ENCODE measurements at regions not wholly inside any gene's neighbourhood (a gene's known extent, or its start where the extent isn't known, plus 50 kb on each side); places are given as distances from the start of the nearest gene placed in this dataset.

DNA sequence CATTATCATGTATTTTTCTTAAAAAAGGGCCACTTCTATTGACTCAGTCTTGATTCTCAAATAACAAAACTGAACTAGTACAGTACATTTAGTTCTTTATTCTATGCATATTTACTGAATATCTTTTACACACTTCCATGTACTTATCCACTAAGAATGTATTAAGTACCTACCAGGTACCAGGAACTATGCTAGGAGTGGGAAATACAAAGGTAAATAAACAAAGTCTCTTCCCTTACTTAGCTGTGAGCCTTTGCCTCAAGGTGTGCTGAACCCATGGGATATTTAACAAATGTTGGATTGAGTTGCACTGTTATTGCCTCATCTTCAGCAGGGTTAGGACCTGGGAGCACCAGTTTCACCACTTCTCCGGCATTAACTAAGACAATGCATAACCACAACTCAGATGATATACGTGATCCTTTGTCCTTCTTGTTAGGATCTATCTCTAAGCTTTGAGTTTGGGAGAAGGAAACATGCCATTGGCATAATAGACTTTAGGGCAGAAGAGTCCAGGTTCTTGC, 533.9 kb downstream of the TFAP2B start:
- WGBS (ENCODE audit: insufficient coverage), result no CpG with 5 or more reads among the region's 2 CpGs
- Histone ChIP-seq H3K27ac (ENCODE audit: low read length) (no peak overlapping the region), H3K27me3 (ENCODE audit: control insufficient read depth, insufficient read depth, low read length) (no peaks in the 10 kb centered on the region), H3K4me1 (ENCODE audit: control insufficient read depth, insufficient read depth, low read length) (no peaks in the 10 kb centered on the region), H3K4me3 (ENCODE audit: low read length) (no peak overlapping the region), H3K9me3 (replicated peaks; ENCODE audit: control insufficient read depth, low read depth, low read length) (no peaks in the 10 kb centered on the region), H3K36me3 (ENCODE audit: control insufficient read depth, insufficient read depth, low read length) (no peaks in the 10 kb centered on the region)
- no peak for DNase-seq

DNA sequence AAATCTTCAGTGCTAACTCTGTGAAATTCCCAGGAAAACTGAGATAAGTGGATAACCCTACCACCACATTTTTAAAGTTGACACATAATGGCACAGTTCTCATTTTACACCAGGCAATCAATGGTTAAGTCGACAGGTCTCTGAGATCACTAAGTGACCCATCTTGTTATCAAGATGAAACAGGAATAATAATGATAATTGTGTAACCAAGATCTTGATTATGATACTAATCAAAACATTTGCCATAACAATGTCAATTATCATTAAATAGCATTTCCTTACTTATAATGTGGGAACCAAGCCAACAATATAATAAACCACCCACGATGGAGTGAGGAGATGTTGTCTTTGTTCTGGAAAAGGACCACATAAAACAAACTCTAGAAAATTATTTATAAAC, 541.6 kb downstream of the TFAP2B start:
- no CpG with 5 or more reads among the region's 2 CpGs for WGBS (ENCODE audit: insufficient coverage)
- no peaks in the 10 kb centered on the region for H3K9me3 ChIP-seq (replicated peaks; ENCODE audit: control insufficient read depth, low read depth, low read length)
- H3K4me1 ChIP-seq (ENCODE audit: control insufficient read depth, insufficient read depth, low read length), result no peaks in the 10 kb centered on the region
- H3K27me3 ChIP-seq (ENCODE audit: control insufficient read depth, insufficient read depth, low read length), result no peaks in the 10 kb centered on the region
- DNase-seq, result no peak
- H3K27ac ChIP-seq (ENCODE audit: low read length), result no peak overlapping the region
- H3K36me3 ChIP-seq (ENCODE audit: control insufficient read depth, insufficient read depth, low read length), result no peaks in the 10 kb centered on the region
- H3K4me3 ChIP-seq (ENCODE audit: low read length), result no peak overlapping the region

DNA sequence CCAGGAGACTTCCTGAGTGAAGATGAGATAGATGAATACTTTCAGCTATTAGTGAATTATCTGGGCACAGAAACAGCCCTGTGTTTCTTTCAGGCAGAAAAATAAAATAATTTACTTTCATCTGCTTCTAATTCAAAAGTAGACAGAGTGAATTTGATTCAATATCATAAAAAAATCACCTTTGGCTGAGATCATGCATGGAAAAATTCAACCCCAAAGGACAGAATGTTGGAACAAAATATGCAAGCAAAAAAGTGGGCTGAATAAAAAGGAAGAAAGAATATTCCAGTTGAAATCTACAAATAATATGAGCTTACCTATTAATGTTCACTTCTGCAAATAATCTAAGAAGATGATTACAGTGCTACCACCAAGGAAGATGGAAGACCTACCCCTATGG, 546.9 kb downstream of the TFAP2B start:
- DNase-seq, result peak; percentile 63
- H3K4me3 ChIP-seq (ENCODE audit: low read length), result no peak overlapping the region

DNA sequence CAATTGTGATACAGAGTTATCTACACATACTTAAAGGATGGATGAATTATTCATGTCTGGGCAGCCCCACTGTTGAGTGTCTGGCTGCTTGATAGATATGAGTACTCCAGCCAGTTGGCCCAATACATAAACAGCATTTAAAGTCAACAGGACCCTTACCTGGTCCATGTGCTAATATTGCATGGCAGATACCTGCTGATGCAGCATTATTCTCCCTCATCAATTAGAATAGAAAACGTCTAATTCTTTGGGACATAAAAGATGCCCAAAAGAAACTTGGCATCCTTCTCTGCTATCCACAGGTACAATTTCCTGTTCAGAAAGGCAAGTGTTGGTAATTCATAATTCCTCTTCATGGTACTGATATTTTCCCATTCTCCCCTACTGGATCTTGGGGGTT, 550.8 kb downstream of the TFAP2B start:
- Histone ChIP-seq H3K36me3 (ENCODE audit: control insufficient read depth, insufficient read depth, low read length) (no peaks in the 10 kb centered on the region), H3K9me3 (replicated peaks; ENCODE audit: control insufficient read depth, low read depth, low read length) (no peaks in the 10 kb centered on the region), H3K27me3 (ENCODE audit: control insufficient read depth, insufficient read depth, low read length) (no peaks in the 10 kb centered on the region), H3K27ac (ENCODE audit: low read length) (no peak overlapping the region), H3K4me1 (ENCODE audit: control insufficient read depth, insufficient read depth, low read length) (no peaks in the 10 kb centered on the region), H3K4me3 (ENCODE audit: low read length) (no peak overlapping the region)
- no peak for DNase-seq
- WGBS (ENCODE audit: insufficient coverage), result no CpG with 5 or more reads among the region's 1 CpG

More for the DNA sequence above, 546.9 kb downstream of the TFAP2B start:
- Histone ChIP-seq H3K27me3 (ENCODE audit: control insufficient read depth, insufficient read depth, low read length) (no peaks in the 10 kb centered on the region), H3K36me3 (ENCODE audit: control insufficient read depth, insufficient read depth, low read length) (no peaks in the 10 kb centered on the region), H3K9me3 (replicated peaks; ENCODE audit: control insufficient read depth, low read depth, low read length) (no peaks in the 10 kb centered on the region), H3K27ac (ENCODE audit: low read length) (no peak overlapping the region), H3K4me1 (ENCODE audit: control insufficient read depth, insufficient read depth, low read length) (no peaks in the 10 kb centered on the region)

DNA sequence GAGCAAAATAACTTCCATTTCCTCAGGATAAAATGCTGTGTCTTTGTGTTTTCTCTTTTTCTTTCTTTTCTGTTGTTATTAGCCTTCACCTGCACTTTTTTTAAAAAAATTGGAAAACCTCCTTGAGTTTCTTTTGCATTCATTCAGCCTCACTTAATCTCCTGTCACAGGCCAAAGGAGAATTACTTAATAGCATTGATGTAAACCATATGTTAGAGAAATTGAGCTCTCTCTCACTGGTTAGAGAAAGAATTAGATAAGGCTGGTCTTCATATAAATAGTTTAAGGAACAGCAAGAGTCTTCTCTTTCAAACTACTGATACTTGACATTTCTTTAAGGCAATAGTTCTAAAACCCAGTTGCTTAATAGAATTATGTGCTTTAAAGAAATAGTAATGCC, 564.2 kb downstream of the TFAP2B start:
- Histone ChIP-seq H3K27me3 (ENCODE audit: control insufficient read depth, insufficient read depth, low read length) (no peaks in the 10 kb centered on the region), H3K9me3 (replicated peaks; ENCODE audit: control insufficient read depth, low read depth, low read length) (no peaks in the 10 kb centered on the region), H3K36me3 (ENCODE audit: control insufficient read depth, insufficient read depth, low read length) (no peaks in the 10 kb centered on the region), H3K27ac (ENCODE audit: low read length) (no peak overlapping the region), H3K4me3 (ENCODE audit: low read length) (no peak overlapping the region), H3K4me1 (ENCODE audit: control insufficient read depth, insufficient read depth, low read length) (no peaks in the 10 kb centered on the region)
- no peak for DNase-seq

DNA sequence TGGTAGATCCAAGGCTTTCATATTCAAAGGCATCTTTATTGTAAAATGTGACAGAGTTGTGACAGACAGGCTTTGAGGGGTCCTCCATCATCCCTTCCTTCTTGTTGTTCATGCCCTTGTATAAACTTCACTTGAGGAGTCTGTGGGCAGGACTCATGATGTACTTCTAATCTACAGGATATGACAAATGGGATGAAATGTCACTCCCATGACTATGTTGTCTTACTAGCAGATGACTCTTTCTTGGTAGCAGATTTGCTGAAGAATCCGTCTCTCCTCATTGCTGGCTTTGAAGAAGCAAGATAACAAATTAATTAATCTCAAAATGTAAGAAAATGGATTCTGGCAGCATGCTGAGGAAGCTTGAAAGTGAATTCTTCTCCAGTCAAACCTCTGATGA, 566.1 kb downstream of the TFAP2B start:
- DNase-seq, result no peak
- no peaks in the 10 kb centered on the region for H3K27me3 ChIP-seq (ENCODE audit: control insufficient read depth, insufficient read depth, low read length)
- H3K4me1 ChIP-seq (ENCODE audit: control insufficient read depth, insufficient read depth, low read length), result no peaks in the 10 kb centered on the region
- no peaks in the 10 kb centered on the region for H3K36me3 ChIP-seq (ENCODE audit: control insufficient read depth, insufficient read depth, low read length)
- no peak overlapping the region for H3K27ac ChIP-seq (ENCODE audit: low read length)
- no CpG with 5 or more reads among the region's 1 CpG for WGBS (ENCODE audit: insufficient coverage)
- no peaks in the 10 kb centered on the region for H3K9me3 ChIP-seq (replicated peaks; ENCODE audit: control insufficient read depth, low read depth, low read length)
- no peak overlapping the region for H3K4me3 ChIP-seq (ENCODE audit: low read length)

DNA sequence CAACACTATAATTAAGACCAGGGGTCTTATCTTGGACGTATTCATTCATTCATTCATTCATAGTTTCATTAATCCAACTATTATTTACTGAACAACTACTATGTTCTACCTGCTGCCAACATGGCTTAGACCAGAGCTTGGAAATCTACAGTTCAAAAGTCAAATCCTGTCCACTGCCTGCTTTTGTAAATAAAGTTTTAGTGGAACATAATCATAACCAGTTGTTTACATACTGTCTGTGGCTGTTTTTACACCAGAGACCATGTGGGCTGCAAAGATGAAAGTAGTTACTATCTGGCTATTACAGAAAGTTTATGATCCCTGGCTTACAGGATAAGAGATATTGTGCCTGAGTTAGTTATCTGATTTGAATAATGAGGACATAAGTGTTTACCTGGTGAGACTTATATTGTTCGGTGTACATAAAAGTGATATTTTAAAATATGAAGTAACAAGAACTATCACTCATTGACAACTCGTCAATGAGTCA, 567.7 kb downstream of the TFAP2B start:
- WGBS (ENCODE audit: insufficient coverage), result no CpG with 5 or more reads among the region's 3 CpGs
- no peaks in the 10 kb centered on the region for H3K9me3 ChIP-seq (replicated peaks; ENCODE audit: control insufficient read depth, low read depth, low read length)

DNA sequence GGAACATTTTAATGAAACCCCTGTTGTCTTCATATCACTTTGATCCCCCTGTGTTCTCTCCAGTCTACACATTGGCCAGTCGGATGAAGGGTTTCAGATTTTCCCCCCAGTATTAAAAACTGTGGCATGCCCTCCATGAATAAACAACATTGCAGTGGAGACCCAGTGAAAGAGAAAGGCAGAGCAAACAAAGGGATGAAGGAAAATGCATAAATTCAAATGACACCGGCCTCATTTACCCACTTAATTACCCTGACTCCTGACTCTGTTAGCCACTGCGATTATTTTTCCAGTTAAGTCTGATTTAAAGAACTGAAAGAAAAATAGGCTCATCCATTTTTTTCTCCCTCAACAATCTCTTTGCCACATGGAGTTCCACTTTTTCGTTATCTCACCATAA, 569.2 kb downstream of the TFAP2B start:
- no peak overlapping the region for H3K4me3 ChIP-seq (ENCODE audit: low read length)
- DNase-seq, result no peak
- H3K36me3 ChIP-seq (ENCODE audit: control insufficient read depth, insufficient read depth, low read length), result no peaks in the 10 kb centered on the region
- no peak overlapping the region for H3K27ac ChIP-seq (ENCODE audit: low read length)
- H3K9me3 ChIP-seq (replicated peaks; ENCODE audit: control insufficient read depth, low read depth, low read length), result no peaks in the 10 kb centered on the region
- H3K27me3 ChIP-seq (ENCODE audit: control insufficient read depth, insufficient read depth, low read length), result no peaks in the 10 kb centered on the region
- WGBS (ENCODE audit: insufficient coverage), result no CpG with 5 or more reads among the region's 4 CpGs
- no peaks in the 10 kb centered on the region for H3K4me1 ChIP-seq (ENCODE audit: control insufficient read depth, insufficient read depth, low read length)

More for the DNA sequence above, 567.7 kb downstream of the TFAP2B start:
- Histone ChIP-seq H3K27me3 (ENCODE audit: control insufficient read depth, insufficient read depth, low read length) (no peaks in the 10 kb centered on the region), H3K27ac (ENCODE audit: low read length) (no peak overlapping the region), H3K36me3 (ENCODE audit: control insufficient read depth, insufficient read depth, low read length) (no peaks in the 10 kb centered on the region), H3K4me3 (ENCODE audit: low read length) (no peak overlapping the region), H3K4me1 (ENCODE audit: control insufficient read depth, insufficient read depth, low read length) (no peaks in the 10 kb centered on the region)
- no peak for DNase-seq

DNA sequence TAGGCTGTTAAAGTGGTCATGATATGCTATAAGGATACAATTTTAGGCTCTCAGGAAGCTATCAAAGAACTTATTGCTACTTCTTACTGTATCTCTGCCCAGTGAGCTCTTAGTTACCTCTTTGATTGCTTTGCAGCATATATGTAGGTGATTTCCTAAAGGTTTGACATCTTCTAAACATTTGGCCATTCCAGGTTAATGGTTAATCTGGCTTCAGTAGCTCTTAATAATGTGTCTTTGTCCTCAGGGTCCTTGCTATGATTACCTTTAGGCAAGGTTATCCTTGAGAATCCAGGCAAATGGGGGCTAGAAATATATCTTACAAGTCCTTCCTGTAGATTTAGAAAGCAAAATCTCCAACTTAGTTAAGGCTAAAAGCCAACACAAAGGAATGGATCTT, 575.4 kb downstream of the TFAP2B start:
- no peaks in the 10 kb centered on the region for H3K4me1 ChIP-seq (ENCODE audit: control insufficient read depth, insufficient read depth, low read length)
- no peak overlapping the region for H3K4me3 ChIP-seq (ENCODE audit: low read length)
- no peak overlapping the region for H3K27ac ChIP-seq (ENCODE audit: low read length)
- no peak for DNase-seq
- H3K9me3 ChIP-seq (replicated peaks; ENCODE audit: control insufficient read depth, low read depth, low read length), result no peaks in the 10 kb centered on the region
- H3K27me3 ChIP-seq (ENCODE audit: control insufficient read depth, insufficient read depth, low read length), result no peaks in the 10 kb centered on the region
- no peaks in the 10 kb centered on the region for H3K36me3 ChIP-seq (ENCODE audit: control insufficient read depth, insufficient read depth, low read length)

DNA sequence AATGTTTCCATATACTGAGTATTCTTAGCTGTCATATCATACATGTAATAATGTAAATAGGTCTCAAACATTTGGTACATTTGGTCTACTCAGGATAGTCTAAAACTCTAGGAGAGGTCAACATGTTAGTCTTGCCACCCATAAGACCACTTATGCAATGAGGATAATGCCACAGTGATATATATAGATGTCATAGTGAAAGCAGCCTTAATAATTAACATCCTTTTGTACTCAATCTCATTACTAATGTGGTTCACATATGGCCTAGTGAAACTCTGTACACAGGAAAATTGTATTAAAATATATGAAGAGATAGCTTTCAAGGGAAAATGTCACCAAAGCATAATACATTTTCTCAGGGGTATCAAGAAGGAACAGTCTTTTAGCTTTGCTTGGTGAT, 577.9 kb downstream of the TFAP2B start:
- Histone ChIP-seq H3K27ac (ENCODE audit: low read length) (no peak overlapping the region), H3K4me1 (ENCODE audit: control insufficient read depth, insufficient read depth, low read length) (no peaks in the 10 kb centered on the region), H3K27me3 (ENCODE audit: control insufficient read depth, insufficient read depth, low read length) (no peaks in the 10 kb centered on the region), H3K9me3 (replicated peaks; ENCODE audit: control insufficient read depth, low read depth, low read length) (no peaks in the 10 kb centered on the region), H3K36me3 (ENCODE audit: control insufficient read depth, insufficient read depth, low read length) (no peaks in the 10 kb centered on the region), H3K4me3 (ENCODE audit: low read length) (no peak overlapping the region)
- no peak for DNase-seq

DNA sequence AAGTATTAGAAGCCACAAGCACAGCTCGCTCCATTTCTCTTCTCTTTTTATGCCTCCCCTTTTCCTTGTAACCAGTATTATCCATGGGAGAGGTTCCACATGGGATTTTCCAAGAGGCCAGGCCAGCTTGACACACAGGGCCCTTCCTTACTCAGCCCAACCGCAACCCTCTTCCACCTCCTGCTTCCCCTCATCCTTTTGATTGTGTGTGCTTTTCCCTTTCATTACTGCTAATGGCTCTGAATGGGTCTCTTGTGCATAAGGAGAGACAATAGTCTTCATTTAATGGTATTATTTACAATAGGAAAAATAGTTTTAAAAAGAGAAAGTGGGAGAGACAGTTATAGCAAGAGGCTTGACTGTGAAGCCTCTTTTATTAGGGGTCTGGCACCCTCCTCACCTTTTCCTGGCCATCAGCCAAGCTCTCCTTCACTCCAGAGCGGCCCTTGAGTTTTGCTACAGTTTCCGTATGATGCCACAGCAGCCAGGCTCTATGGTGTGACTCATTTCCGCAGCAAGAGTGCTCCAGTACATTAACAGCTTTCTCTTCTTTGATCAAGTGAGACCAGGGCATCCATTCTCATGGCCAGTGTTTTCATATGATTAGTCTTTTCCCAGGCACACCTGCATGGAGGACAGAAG, 579.5 kb downstream of the TFAP2B start:
- Histone ChIP-seq H3K27me3 (ENCODE audit: control insufficient read depth, insufficient read depth, low read length) (no peaks in the 10 kb centered on the region), H3K36me3 (ENCODE audit: control insufficient read depth, insufficient read depth, low read length) (no peaks in the 10 kb centered on the region), H3K9me3 (replicated peaks; ENCODE audit: control insufficient read depth, low read depth, low read length) (no peaks in the 10 kb centered on the region), H3K27ac (ENCODE audit: low read length) (no peak overlapping the region), H3K4me1 (ENCODE audit: control insufficient read depth, insufficient read depth, low read length) (no peaks in the 10 kb centered on the region), H3K4me3 (ENCODE audit: low read length) (no peak overlapping the region)
- peak; percentile 4 for DNase-seq
- WGBS (ENCODE audit: insufficient coverage), result 100% methylated on average over 1 of the region's 5 CpGs
